ENCODE measurements at regions not wholly inside any gene's neighbourhood (a gene's known extent, or its start where the extent isn't known, plus 50 kb on each side); places are given as distances from the start of the nearest gene placed in this dataset.
"Not testable (repeated sequence)": the region's sequence is repeated elsewhere in the genome, so short reads cannot be mapped to it uniquely, and the experiment has no call there.

DNA sequence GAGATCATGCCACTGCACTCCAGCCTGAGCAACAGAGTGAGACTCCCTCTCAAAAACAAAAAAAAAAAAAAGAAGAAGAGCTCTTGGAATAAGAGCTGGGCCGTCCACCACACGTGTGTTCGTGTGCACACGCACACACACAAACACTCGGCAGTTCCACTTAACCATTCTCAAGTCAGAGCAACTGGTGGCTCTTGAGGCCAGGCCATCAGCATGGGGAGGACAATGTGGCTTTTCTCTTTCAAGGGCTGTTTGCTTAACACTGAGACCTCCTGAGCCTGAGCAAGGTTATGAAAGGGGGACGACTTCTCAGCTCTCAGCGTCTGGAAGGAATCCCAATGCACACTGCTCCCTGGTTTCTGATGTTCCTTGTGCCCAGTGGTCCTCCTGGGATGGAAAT, 444.9 kb downstream of the SOX9 start:
- no peak for DNase-seq

DNA sequence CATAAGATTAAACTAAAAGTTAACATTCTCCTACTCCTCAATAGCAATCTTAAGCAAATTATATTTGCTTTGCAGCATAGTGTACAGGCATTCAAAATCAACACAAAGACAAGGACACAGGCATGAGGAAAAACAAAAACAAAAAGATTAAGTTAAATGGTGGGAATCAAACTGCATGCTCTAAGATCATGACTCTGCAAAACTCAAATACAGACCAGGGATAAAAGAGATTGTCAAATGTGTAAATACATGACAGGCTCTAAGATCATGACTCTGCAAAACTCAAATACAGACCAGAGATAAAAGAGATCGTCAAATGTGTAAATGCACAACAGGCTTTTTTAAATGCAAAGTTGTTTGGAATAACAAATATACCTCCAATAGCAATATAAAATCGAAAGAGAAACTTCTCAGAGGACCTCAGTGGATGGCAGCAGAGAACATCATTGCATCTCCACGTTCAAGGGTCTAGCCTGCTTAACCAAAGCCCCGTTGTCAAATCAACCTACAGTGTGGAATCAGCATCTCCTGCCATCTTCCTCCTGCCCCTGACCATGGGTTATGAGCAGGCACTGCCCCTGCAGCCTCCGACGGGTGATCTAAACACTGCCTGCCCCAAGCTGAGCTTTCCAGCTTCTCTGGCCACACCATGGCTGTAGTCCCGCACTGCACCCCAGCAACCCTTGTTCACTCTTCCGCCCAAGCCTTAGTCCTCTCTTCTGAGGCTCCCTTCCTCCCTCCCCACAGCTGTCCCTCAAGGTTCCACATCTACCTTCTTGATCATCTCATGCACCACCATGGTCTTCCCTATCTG, 446.1 kb downstream of the SOX9 start:
- no peak for DNase-seq

DNA sequence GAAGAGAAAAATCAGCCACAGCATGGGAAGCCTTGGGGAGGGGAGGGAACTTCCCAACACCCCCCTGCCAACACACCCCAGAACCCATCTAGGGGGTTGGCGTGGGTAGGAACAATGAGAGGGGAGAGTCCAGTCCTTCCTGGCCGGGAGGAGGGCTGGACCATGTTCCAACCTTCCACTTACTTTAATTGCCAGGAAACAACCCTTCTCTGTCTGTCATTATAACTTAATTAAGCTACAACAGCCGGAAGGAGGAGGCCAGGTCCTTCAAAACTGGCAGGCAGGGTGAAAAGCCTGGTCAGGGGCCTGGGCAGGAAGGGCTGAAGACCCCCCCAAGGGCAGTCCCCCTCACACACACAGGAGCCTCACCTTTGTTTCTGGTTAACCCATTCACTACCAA, 447.0 kb downstream of the SOX9 start:
- DNase-seq = no peak

- DNase-seq = no peak
These were observed 448.5 kb downstream of the SOX9 start for GRCh38 chr17:72569148-72569946.

DNA sequence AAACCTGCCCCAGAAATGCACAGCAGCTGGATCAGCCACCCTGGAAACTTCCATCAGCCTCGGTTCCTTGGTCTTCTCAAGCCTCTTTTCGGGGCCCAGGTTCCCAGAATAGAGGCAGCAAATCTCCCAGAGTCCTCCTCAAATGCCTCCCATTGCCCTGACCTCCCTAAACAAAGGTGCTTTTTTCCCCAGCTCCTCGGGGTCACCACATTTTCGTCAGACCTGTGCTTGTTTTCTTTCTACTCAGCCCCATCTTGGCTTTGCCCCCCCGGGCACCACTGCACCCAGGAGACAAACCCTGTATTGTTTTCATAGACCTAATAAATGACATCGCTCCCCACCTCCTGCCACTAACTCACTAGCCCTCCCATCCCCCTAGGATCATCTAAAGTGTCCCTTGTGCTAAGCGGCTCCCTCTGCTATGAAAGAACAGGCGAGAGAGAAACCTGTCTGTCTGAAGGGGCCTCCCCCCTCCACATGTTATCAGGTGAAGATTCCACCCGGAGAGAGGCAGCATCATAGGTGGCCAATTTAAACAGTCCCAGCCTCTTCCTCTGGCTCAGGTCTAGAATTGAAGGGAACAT, 451.1 kb downstream of the SOX9 start:
- no peak for DNase-seq

GRCh38 chr17:72572604-72573491, 452.0 kb downstream of the SOX9 start:
- no peak for DNase-seq

GRCh38 chr17:72573492-72573801, 452.6 kb downstream of the SOX9 start:
- DNase-seq = not testable (repeated sequence)

- DNase-seq = no peak
These were observed 454.1 kb downstream of the SOX9 start for GRCh38 chr17:72574675-72575510.

DNA sequence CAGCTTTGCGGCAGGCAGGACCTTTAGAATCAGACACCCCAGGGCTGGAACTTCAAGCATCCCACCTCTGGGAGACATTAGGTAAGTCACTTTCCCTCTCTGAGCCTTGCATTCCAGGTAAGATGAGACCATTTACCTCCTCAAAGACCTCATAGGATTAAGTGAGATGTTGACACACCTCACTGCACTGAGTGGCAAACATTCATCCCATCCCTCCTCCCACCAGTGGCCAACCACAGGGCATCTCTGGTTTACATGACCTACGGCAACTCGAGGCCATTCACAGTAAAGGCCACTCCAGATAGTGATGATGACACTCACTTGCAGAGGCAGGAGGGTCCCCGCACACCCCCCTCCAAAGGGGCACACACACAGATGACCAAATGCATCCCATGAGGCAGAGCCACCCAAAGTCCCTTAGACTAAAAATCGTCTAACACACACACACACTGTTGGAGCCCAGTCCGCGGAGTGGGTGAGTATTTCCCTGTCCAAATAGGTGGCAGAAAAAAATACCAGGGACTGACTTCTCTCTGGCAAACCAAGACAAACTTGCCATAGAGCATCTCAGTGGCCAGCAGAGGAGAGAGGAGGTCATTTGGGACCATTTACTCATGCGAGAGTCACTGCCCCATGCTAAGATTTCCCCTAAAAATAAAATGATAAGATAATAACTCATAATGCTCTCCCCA, 454.9 kb downstream of the SOX9 start:
- no peak for DNase-seq

GRCh38 chr17:72576289-72576759, 455.5 kb downstream of the SOX9 start:
- DNase-seq = no peak

- no peak for DNase-seq
These were observed 458.1 kb downstream of the SOX9 start for GRCh38 chr17:72578817-72579470.

- no peak for DNase-seq
These were observed 459.1 kb downstream of the SOX9 start for GRCh38 chr17:72579990-72580320.

GRCh38 chr17:72580321-72581127, 459.7 kb downstream of the SOX9 start:
- peak; percentile 84 for DNase-seq

GRCh38 chr17:72587156-72587555, 466.3 kb downstream of the SOX9 start:
- no peak for DNase-seq

- peak; percentile 59 for DNase-seq
These were observed 467.1 kb downstream of the SOX9 start for GRCh38 chr17:72587773-72588511.

DNA sequence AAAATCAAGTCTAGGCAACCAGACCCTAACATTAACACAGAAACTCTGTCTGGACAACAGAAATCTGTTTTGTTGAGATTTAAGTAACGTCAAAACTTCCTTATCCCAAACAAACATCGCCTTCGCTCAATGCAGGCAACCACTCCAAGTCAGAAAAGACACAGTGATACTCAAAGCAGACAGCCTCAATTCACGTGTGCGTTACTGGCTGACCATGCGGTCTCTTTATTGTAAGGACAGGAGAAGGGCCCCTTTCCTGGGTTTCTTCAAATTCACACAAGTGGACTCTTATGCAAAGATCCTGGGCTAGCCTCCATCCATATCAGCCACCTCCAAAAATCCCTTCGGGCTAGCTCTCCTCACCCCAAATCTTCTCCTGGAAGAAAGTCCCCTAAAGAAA, 467.7 kb downstream of the SOX9 start:
- DNase-seq = no peak

- peak; percentile 70 for DNase-seq
These were observed 468.1 kb downstream of the SOX9 start for GRCh38 chr17:72588961-72589360.

- DNase-seq = no peak
These were observed 469.6 kb downstream of the SOX9 start for GRCh38 chr17:72590382-72590781.

- no peak for DNase-seq
These were observed 470.1 kb downstream of the SOX9 start for GRCh38 chr17:72590882-72591281.
